WTC11 (cell line): ENCODE measurements at regions not wholly inside any gene's neighbourhood (a gene's known extent, or its start where the extent isn't known, plus 50 kb on each side); places are given as distances from the start of the nearest gene placed in this dataset.

ENCODE experiments used
- ATAC-seq: fragments of 200-7000 bp; cut with Tn5 transposase; 2 replicates; pipeline ENCODE4 v1.10.0; 2021; ENCODE audit warnings: mild to moderate bottlenecking, moderate library complexity
- CTCF ChIA-PET: fragments of 300-600 bp; sonication (Branson Sonifier 250); formaldehyde crosslinking; loops from one replicate; lab custom pipeline; 2021; ENCODE audit warnings: antibody characterized with exemption; lab: Charles Lee
- POLR2A ChIA-PET: fragments of 350-600 bp; sonication (Branson Sonifier 250); formaldehyde crosslinking; loops from one replicate; lab custom pipeline; 2021; ENCODE audit warnings: antibody characterized with exemption; lab: Charles Lee
- DNase-seq: peaks from one replicate; pipeline ENCODE4 v3.0.0; 2021; ENCODE audit warnings: low spot score
- H3K27ac Mint-ChIP-seq: 2 replicates; pipeline ENCODE4 v1.8.0; 2021; ENCODE audit warnings: mixed read lengths
- H3K27me3 Mint-ChIP-seq: 2 replicates; pipeline ENCODE4 v1.8.0; 2021; ENCODE audit warnings: low read depth, mild to moderate bottlenecking, moderate library complexity, mixed read lengths
- H3K36me3 Mint-ChIP-seq: 2 replicates; pipeline ENCODE4 v1.8.0; 2021; ENCODE audit warnings: mixed read lengths
- H3K4me1 Mint-ChIP-seq: 2 replicates; pipeline ENCODE4 v1.8.0; 2022; ENCODE audit warnings: mixed read lengths
- H3K4me3 Mint-ChIP-seq: 2 replicates; pipeline ENCODE4 v1.8.0; 2021; ENCODE audit warnings: mild to moderate bottlenecking, moderate library complexity, mixed read lengths
- H3K9me3 Mint-ChIP-seq: 2 replicates; pipeline ENCODE4 v1.8.0; 2021; ENCODE audit warnings: mixed read lengths
- AFF4 ChIP-seq: sonication (generic); formaldehyde crosslinking; IDR thresholded peaks from 2 replicates; pipeline ENCODE4 v1.8.1; 2023; ENCODE audit warnings: mild to moderate bottlenecking, missing genetic modification reagents, borderline replicate concordance
- ATF1 ChIP-seq: sonication (generic); formaldehyde crosslinking; IDR thresholded peaks from 2 replicates; pipeline ENCODE4 v1.8.1; 2023; ENCODE audit warnings: mild to moderate bottlenecking, moderate library complexity, missing genetic modification reagents
- ATF6 ChIP-seq: sonication (generic); formaldehyde crosslinking; IDR thresholded peaks from 2 replicates; pipeline ENCODE4 v1.8.1; 2023; ENCODE audit warnings: mild to moderate bottlenecking, missing genetic modification reagents
- CREM ChIP-seq: sonication (generic); formaldehyde crosslinking; IDR thresholded peaks from 2 replicates; pipeline ENCODE4 v1.8.1; 2022; ENCODE audit warnings: mild to moderate bottlenecking, missing genetic modification reagents, moderate library complexity
- E2F1 ChIP-seq: sonication (generic); formaldehyde crosslinking; IDR thresholded peaks from 2 replicates; pipeline ENCODE4 v1.8.0; 2022; ENCODE audit warnings: mild to moderate bottlenecking, missing genetic modification reagents
- GTF2I ChIP-seq: fragments of 250-450 bp; sonication (Bioruptor Pico); conservative IDR thresholded peaks from 2 replicates; pipeline ENCODE4 v1.4.0; 2021; ENCODE audit warnings: mild to moderate bottlenecking
- HMGA2 ChIP-seq: fragments of 250-450 bp; sonication (Bioruptor Pico); IDR thresholded peaks from 2 replicates; pipeline ENCODE4 v1.4.0; 2021; ENCODE audit warnings: mild to moderate bottlenecking, moderate library complexity
- HMGXB4 ChIP-seq: sonication (generic); formaldehyde crosslinking; IDR thresholded peaks from 2 replicates; pipeline ENCODE4 v1.8.1; 2023; ENCODE audit warnings: mild to moderate bottlenecking, moderate library complexity, missing genetic modification reagents
- MAX ChIP-seq: sonication (generic); formaldehyde crosslinking; IDR thresholded peaks from 2 replicates; pipeline ENCODE4 v1.8.0; 2022; ENCODE audit warnings: mild to moderate bottlenecking, missing genetic modification reagents
- OVOL2 ChIP-seq: fragments of 250-450 bp; sonication (Bioruptor Pico); IDR thresholded peaks from 2 replicates; pipeline ENCODE4 v1.9.0; 2021; ENCODE audit warnings: mild to moderate bottlenecking, borderline replicate concordance
- SP1 ChIP-seq: sonication (generic); formaldehyde crosslinking; conservative IDR thresholded peaks from 2 replicates; pipeline ENCODE4 v1.8.1; 2022; ENCODE audit warnings: missing genetic modification reagents
- TEAD1 ChIP-seq: sonication (generic); formaldehyde crosslinking; IDR thresholded peaks from 2 replicates; pipeline ENCODE4 v1.8.0; 2022; ENCODE audit warnings: mild to moderate bottlenecking, missing genetic modification reagents
- USF1 ChIP-seq: sonication (generic); formaldehyde crosslinking; IDR thresholded peaks from 2 replicates; pipeline ENCODE4 v1.8.0; 2022; ENCODE audit warnings: mild to moderate bottlenecking, missing genetic modification reagents
- ZMAT4 ChIP-seq: fragments of 250-450 bp; sonication (Bioruptor Pico); IDR thresholded peaks from 2 replicates; pipeline ENCODE4 v1.9.0; 2021; ENCODE audit warnings: mild to moderate bottlenecking
- ZNF232 ChIP-seq: sonication (generic); formaldehyde crosslinking; IDR thresholded peaks from 2 replicates; pipeline ENCODE4 v1.8.0; 2022; ENCODE audit warnings: mild to moderate bottlenecking, missing genetic modification reagents
- ZNF263 ChIP-seq: sonication (generic); formaldehyde crosslinking; IDR thresholded peaks from 2 replicates; pipeline ENCODE4 v1.8.1; 2022; ENCODE audit warnings: low read depth, mild to moderate bottlenecking, moderate library complexity, missing genetic modification reagents

GRCh38 chr1:102262994-102263393 is 266.3 kb upstream of the OLFM3 start (continued):
- TF ChIP-seq E2F1 (no peak), SP1 (CRISPR knock-in tag) (no peak), MAX (no peak), HMGXB4 (no peak), ATF1 (no peak), GTF2I (no peak)

- peak; percentile 34; the same call in 1 of the 2 replicates for ATAC-seq
- Mint-ChIP-seq H3K36me3 (no peaks in the 10 kb centered on the region), H3K27me3 (no peaks in the 10 kb centered on the region), H3K9me3 (no peaks in the 10 kb centered on the region), H3K4me3 (no peak overlapping the region), H3K4me1 (no peaks in the 10 kb centered on the region), H3K27ac (no peak overlapping the region)
- CTCF ChIA-PET = no interaction called here
- POLR2A ChIA-PET = no interaction called here
- no peak for DNase-seq
- TF ChIP-seq ZMAT4 (CRISPR knock-in tag) = no peak
- TF ChIP-seq USF1 = no peak
- TF ChIP-seq OVOL2 (CRISPR knock-in tag) = no peak
- TF ChIP-seq ZNF263 (CRISPR knock-in tag) = no peak
- TF ChIP-seq TEAD1 (CRISPR knock-in tag) = no peak
- no peak for TF ChIP-seq ATF6 (CRISPR knock-in tag)
- no peak for TF ChIP-seq HMGA2 (CRISPR knock-in tag)
- no peak for TF ChIP-seq ZNF232
- TF ChIP-seq AFF4 (CRISPR knock-in tag) = no peak
- no peak for TF ChIP-seq CREM (CRISPR knock-in tag)
These were observed 256.2 kb upstream of the OLFM3 start for GRCh38 chr1:102252731-102253505.
